Esophagus squamous epithelium (tissue), 4 donors: ENCODE measurements at regions not wholly inside any gene's neighbourhood (a gene's known extent, or its start where the extent isn't known, plus 50 kb on each side); places are given as distances from the start of the nearest gene placed in this dataset.

ENCODE experiments used
- POLR2A ChIP-seq, 4 donors: fragments of 450-650 bp; IDR thresholded peaks; one replicate each; pipeline ENCODE4 v1.6.1; 2017; ENCODE audit warnings: antibody characterized with exemption in 4 of 4, mild to moderate bottlenecking in 4 of 4, moderate library complexity in 3 of 4
- TF ChIP-seq, protein P1 (sequence below), 6 experiments: fragments of 450-650 bp in 4 of 6; fragments of 200-600 bp in 2 of 6; sonication (generic) in 2 of 6; IDR thresholded peaks; one replicate each; pipeline ENCODE4 v1.5.1; 2016 to 2019; ENCODE audit warnings: antibody characterized with exemption in 6 of 6, mild to moderate bottlenecking in 4 of 6, moderate library complexity in 4 of 6

DNA sequence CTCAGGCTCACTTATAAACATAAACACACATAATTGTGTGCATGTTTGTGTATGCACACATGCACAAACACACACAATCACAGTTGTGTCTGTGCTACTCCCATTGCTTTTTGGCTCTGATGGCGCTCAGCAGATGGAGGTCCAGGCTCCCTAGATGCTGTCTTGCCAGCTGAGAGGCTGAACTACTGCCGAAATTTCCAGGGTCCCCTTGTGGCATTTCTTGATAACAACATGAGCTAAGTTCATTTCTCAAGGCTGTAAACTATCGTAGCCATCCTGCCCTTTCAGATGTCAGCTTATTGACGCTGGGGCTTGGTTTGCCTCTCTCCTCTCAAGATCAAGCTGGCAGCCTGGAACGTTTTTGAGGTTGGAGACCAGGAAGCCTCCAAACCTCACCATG, 80.1 kb upstream of the ADRA1D start:
- TF ChIP-seq, protein P1, sequence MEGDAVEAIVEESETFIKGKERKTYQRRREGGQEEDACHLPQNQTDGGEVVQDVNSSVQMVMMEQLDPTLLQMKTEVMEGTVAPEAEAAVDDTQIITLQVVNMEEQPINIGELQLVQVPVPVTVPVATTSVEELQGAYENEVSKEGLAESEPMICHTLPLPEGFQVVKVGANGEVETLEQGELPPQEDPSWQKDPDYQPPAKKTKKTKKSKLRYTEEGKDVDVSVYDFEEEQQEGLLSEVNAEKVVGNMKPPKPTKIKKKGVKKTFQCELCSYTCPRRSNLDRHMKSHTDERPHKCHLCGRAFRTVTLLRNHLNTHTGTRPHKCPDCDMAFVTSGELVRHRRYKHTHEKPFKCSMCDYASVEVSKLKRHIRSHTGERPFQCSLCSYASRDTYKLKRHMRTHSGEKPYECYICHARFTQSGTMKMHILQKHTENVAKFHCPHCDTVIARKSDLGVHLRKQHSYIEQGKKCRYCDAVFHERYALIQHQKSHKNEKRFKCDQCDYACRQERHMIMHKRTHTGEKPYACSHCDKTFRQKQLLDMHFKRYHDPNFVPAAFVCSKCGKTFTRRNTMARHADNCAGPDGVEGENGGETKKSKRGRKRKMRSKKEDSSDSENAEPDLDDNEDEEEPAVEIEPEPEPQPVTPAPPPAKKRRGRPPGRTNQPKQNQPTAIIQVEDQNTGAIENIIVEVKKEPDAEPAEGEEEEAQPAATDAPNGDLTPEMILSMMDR (IDR thresholded peaks at IDR 0.05) = no peak
- no peak for TF ChIP-seq POLR2A (IDR thresholded peaks at IDR 0.05)
